ACC112 (cell line): ENCODE measurements at regions not wholly inside any gene's neighbourhood (a gene's known extent, or its start where the extent isn't known, plus 50 kb on each side); places are given as distances from the start of the nearest gene placed in this dataset.

Source experiments
- H2AFZ ChIP-seq: fragments of 200-600 bp; sonication (generic); one replicate; pipeline ENCODE4 v1.6.0; 2017; ENCODE audit warnings: antibody characterized with exemption, low read length; ENCODE audit not compliant: unreplicated experiment
- H3K27ac ChIP-seq: fragments of 200-600 bp; sonication (generic); 2 replicates; pipeline ENCODE4 v1.5.1; 2014; ENCODE audit warnings: low read depth, mild to moderate bottlenecking, antibody characterized with exemption, low read length, moderate library complexity
- H3K27me3 ChIP-seq: fragments of 200-600 bp; sonication (generic); 2 replicates; pipeline ENCODE4 v1.6.1; 2014; ENCODE audit warnings: mild to moderate bottlenecking, antibody characterized with exemption, low read length, moderate library complexity, mixed read lengths; ENCODE audit not compliant: insufficient read depth
- H3K36me3 ChIP-seq: fragments of 200-600 bp; sonication (generic); 2 replicates; pipeline ENCODE4 v1.6.1; 2016; ENCODE audit warnings: mild to moderate bottlenecking, antibody characterized with exemption, low read length, moderate library complexity, mixed read lengths; ENCODE audit not compliant: insufficient read depth
- H3K4me1 ChIP-seq: fragments of 200-600 bp; sonication (generic); one replicate; pipeline ENCODE4 v1.6.1; 2016; ENCODE audit warnings: low read length, mixed read lengths; ENCODE audit not compliant: insufficient read depth, unreplicated experiment, control insufficient read depth
- H3K4me3 ChIP-seq: fragments of 200-600 bp; sonication (generic); 2 replicates; pipeline ENCODE4 v1.5.1; 2014; ENCODE audit warnings: mild to moderate bottlenecking, low read depth, low read length
- H3K79me2 ChIP-seq: fragments of 200-600 bp; sonication (generic); one replicate; pipeline ENCODE4 v1.6.0; 2016; ENCODE audit warnings: low read length; ENCODE audit not compliant: control insufficient read depth, unreplicated experiment, insufficient read depth

GRCh38 chr16:59173408-59173831 lies 439.3 kb upstream of the GOT2 start:
- no peaks in the 10 kb centered on the region for H3K27me3 ChIP-seq
- no peak overlapping the region for H3K27ac ChIP-seq
- no peak overlapping the region for H3K4me3 ChIP-seq
- H2AFZ ChIP-seq: no peak overlapping the region
- no peaks in the 10 kb centered on the region for H3K4me1 ChIP-seq
- H3K36me3 ChIP-seq: no peaks in the 10 kb centered on the region
- H3K79me2 ChIP-seq: no peaks in the 10 kb centered on the region

GRCh38 chr16:59170099-59170712 lies 436.1 kb upstream of the GOT2 start:
- H3K4me1 ChIP-seq: no peaks in the 10 kb centered on the region
- no peak overlapping the region for H2AFZ ChIP-seq
- H3K4me3 ChIP-seq: no peak overlapping the region
- H3K27me3 ChIP-seq: no peaks in the 10 kb centered on the region
- H3K27ac ChIP-seq: no peak overlapping the region
- no peaks in the 10 kb centered on the region for H3K36me3 ChIP-seq
- no peaks in the 10 kb centered on the region for H3K79me2 ChIP-seq

GRCh38 chr16:59169168-59169567 lies 435.1 kb upstream of the GOT2 start:
- Histone ChIP-seq H3K79me2 (no peaks in the 10 kb centered on the region), H3K27ac (no peak overlapping the region), H3K4me1 (no peaks in the 10 kb centered on the region), H3K27me3 (no peaks in the 10 kb centered on the region), H2AFZ (no peak overlapping the region), H3K36me3 (no peaks in the 10 kb centered on the region), H3K4me3 (no peak overlapping the region)

GRCh38 chr16:59168461-59169114 lies 434.5 kb upstream of the GOT2 start:
- Histone ChIP-seq H3K27ac (no peak overlapping the region), H2AFZ (no peak overlapping the region), H3K4me3 (no peak overlapping the region)

GRCh38 chr16:59164461-59164860 lies 430.3 kb upstream of the GOT2 start:
- Histone ChIP-seq H3K4me3 (no peak overlapping the region), H2AFZ (no peak overlapping the region), H3K27ac (no peak overlapping the region), H3K4me1 (no peaks in the 10 kb centered on the region), H3K36me3 (no peaks in the 10 kb centered on the region), H3K27me3 (no peaks in the 10 kb centered on the region), H3K79me2 (no peaks in the 10 kb centered on the region)

More at GRCh38 chr16:59168461-59169114, 434.5 kb upstream of the GOT2 start:
- Histone ChIP-seq H3K79me2 (no peaks in the 10 kb centered on the region), H3K27me3 (no peaks in the 10 kb centered on the region), H3K36me3 (no peaks in the 10 kb centered on the region), H3K4me1 (no peaks in the 10 kb centered on the region)

- Histone ChIP-seq H3K4me1 (no peaks in the 10 kb centered on the region), H2AFZ (no peak overlapping the region), H3K79me2 (no peaks in the 10 kb centered on the region), H3K27ac (no peak overlapping the region), H3K27me3 (no peaks in the 10 kb centered on the region), H3K4me3 (no peak overlapping the region), H3K36me3 (no peaks in the 10 kb centered on the region)
These were observed 429.4 kb upstream of the GOT2 start for GRCh38 chr16:59163371-59164055.

- no peak overlapping the region for H2AFZ ChIP-seq
- no peaks in the 10 kb centered on the region for H3K36me3 ChIP-seq
- H3K4me1 ChIP-seq: no peaks in the 10 kb centered on the region
- H3K27me3 ChIP-seq: no peaks in the 10 kb centered on the region
- no peaks in the 10 kb centered on the region for H3K79me2 ChIP-seq
- no peak overlapping the region for H3K4me3 ChIP-seq
- no peak overlapping the region for H3K27ac ChIP-seq
These were observed 427.6 kb upstream of the GOT2 start for GRCh38 chr16:59161679-59162078.

GRCh38 chr16:59154295-59154694 lies 420.2 kb upstream of the GOT2 start:
- Histone ChIP-seq H2AFZ (no peak overlapping the region), H3K79me2 (no peaks in the 10 kb centered on the region), H3K27me3 (no peaks in the 10 kb centered on the region), H3K36me3 (no peaks in the 10 kb centered on the region), H3K4me3 (no peak overlapping the region), H3K4me1 (no peaks in the 10 kb centered on the region), H3K27ac (no peak overlapping the region)

- Histone ChIP-seq H3K79me2 (no peaks in the 10 kb centered on the region), H3K27me3 (no peaks in the 10 kb centered on the region), H3K36me3 (no peaks in the 10 kb centered on the region), H3K4me3 (no peak overlapping the region), H3K27ac (no peak overlapping the region), H2AFZ (no peak overlapping the region), H3K4me1 (no peaks in the 10 kb centered on the region)
These were observed 414.6 kb upstream of the GOT2 start for GRCh38 chr16:59148769-59149155.

GRCh38 chr16:59148056-59148768 lies 414.1 kb upstream of the GOT2 start:
- H3K79me2 ChIP-seq: no peaks in the 10 kb centered on the region
- H3K4me1 ChIP-seq: no peaks in the 10 kb centered on the region
- H3K4me3 ChIP-seq: no peak overlapping the region
- no peak overlapping the region for H2AFZ ChIP-seq
- no peak overlapping the region for H3K27ac ChIP-seq
- no peaks in the 10 kb centered on the region for H3K27me3 ChIP-seq
- H3K36me3 ChIP-seq: no peaks in the 10 kb centered on the region
